ENCODE measurements at regions not wholly inside any gene's neighbourhood (a gene's known extent, or its start where the extent isn't known, plus 50 kb on each side); places are given as distances from the start of the nearest gene placed in this dataset.

DNA sequence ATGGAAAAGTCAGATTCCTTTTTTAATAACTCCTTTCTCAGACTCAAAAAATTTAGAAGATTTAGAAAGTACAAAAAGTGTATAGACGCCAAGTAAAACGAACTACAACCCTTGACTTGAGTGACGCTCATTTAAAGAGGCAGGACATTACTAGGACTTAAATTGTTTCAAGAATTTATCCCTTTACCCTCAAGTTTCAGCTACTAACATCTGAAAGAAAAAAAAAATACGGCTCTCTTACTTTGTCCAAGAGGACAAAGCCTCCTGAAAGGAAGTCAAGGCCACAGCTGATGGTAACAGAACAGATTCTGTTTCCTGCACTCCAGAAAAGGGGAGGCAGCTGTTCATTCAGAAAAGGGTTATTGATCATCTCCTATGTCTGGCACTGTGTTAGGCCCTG is 57.6 kb upstream of the PKDCC start:
- no peak overlapping the region for H3K4me2 ChIP-seq (ENCODE audit: low read depth, low read length)

DNA sequence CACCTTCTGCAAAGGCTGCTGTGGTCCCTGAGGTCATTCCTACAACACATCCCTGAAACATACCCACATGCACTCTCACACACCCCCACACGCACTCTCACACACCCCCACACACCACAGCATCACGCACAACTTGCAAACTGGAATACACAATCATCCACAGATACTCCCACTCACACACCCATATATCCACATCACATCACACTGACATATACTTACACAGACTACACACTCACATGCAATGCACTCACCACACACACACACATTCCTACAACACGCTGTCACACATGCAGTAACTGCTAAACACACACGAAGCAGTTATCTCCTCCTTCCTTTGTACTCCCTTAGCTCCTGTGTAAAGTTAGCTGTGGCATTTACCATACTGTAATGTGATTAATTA is 57.1 kb upstream of the PKDCC start:
- no peak for TF ChIP-seq CTCF (IDR thresholded peaks at IDR 0.05; ENCODE audit: low read length)
- no peak for TF ChIP-seq EZH2phosphoT487 (IDR thresholded peaks at IDR 0.05; ENCODE audit: low read length)
- no peak for TF ChIP-seq EZH2 (optimal IDR thresholded peaks at IDR 0.05; ENCODE audit: low read depth, low read length)
- H3K4me2 ChIP-seq (ENCODE audit: low read depth, low read length): no peak overlapping the region
- no peak overlapping the region for H3K4me3 ChIP-seq (ENCODE audit: low read length)
- H3F3A ChIP-seq (ENCODE audit: insufficient read depth, low read length): no peaks in the 10 kb centered on the region
- H3K9me2 ChIP-seq (replicated peaks; ENCODE audit: insufficient read depth, low read length): no peaks in the 10 kb centered on the region
- no peak overlapping the region for H2AFZ ChIP-seq (ENCODE audit: low read length)
- H3K9ac ChIP-seq (ENCODE audit: low read length): no peak overlapping the region
- no peaks in the 10 kb centered on the region for H3K79me2 ChIP-seq (ENCODE audit: low read length)
- H3K9me3 ChIP-seq (replicated peaks; ENCODE audit: insufficient read depth, low read length): no peaks in the 10 kb centered on the region
- H3K4me1 ChIP-seq (ENCODE audit: low read length): no peaks in the 10 kb centered on the region
- H3K27me3 ChIP-seq (replicated peaks; ENCODE audit: insufficient read depth, low read length): no peaks in the 10 kb centered on the region
- no peak overlapping the region for H3K27ac ChIP-seq (ENCODE audit: low read length)
- no peaks in the 10 kb centered on the region for H4K20me1 ChIP-seq (ENCODE audit: insufficient read depth, low read length)
- no peak for DNase-seq
- H3K36me3 ChIP-seq (replicated peaks; ENCODE audit: insufficient read depth, low read length): no peaks in the 10 kb centered on the region

More for the DNA sequence above, 57.6 kb upstream of the PKDCC start:
- no peaks in the 10 kb centered on the region for H3K36me3 ChIP-seq (replicated peaks; ENCODE audit: insufficient read depth, low read length)
- no peaks in the 10 kb centered on the region for H3K9me2 ChIP-seq (replicated peaks; ENCODE audit: insufficient read depth, low read length)
- H4K20me1 ChIP-seq (ENCODE audit: insufficient read depth, low read length): no peaks in the 10 kb centered on the region
- no peaks in the 10 kb centered on the region for H3F3A ChIP-seq (ENCODE audit: insufficient read depth, low read length)
- no peaks in the 10 kb centered on the region for H3K79me2 ChIP-seq (ENCODE audit: low read length)
- H3K4me1 ChIP-seq (ENCODE audit: low read length): no peaks in the 10 kb centered on the region
- DNase-seq: no peak
- H2AFZ ChIP-seq (ENCODE audit: low read length): no peak overlapping the region
- H3K9me3 ChIP-seq (replicated peaks; ENCODE audit: insufficient read depth, low read length): no peaks in the 10 kb centered on the region
- H3K27me3 ChIP-seq (replicated peaks; ENCODE audit: insufficient read depth, low read length): no peaks in the 10 kb centered on the region
- H3K4me3 ChIP-seq (ENCODE audit: low read length): no peak overlapping the region
- TF ChIP-seq EZH2 (optimal IDR thresholded peaks at IDR 0.05; ENCODE audit: low read depth, low read length): no peak
- no peak for TF ChIP-seq EZH2phosphoT487 (IDR thresholded peaks at IDR 0.05; ENCODE audit: low read length)
- TF ChIP-seq CTCF (IDR thresholded peaks at IDR 0.05; ENCODE audit: low read length): no peak
- H3K27ac ChIP-seq (ENCODE audit: low read length): no peak overlapping the region
- H3K9ac ChIP-seq (ENCODE audit: low read length): no peak overlapping the region

DNA sequence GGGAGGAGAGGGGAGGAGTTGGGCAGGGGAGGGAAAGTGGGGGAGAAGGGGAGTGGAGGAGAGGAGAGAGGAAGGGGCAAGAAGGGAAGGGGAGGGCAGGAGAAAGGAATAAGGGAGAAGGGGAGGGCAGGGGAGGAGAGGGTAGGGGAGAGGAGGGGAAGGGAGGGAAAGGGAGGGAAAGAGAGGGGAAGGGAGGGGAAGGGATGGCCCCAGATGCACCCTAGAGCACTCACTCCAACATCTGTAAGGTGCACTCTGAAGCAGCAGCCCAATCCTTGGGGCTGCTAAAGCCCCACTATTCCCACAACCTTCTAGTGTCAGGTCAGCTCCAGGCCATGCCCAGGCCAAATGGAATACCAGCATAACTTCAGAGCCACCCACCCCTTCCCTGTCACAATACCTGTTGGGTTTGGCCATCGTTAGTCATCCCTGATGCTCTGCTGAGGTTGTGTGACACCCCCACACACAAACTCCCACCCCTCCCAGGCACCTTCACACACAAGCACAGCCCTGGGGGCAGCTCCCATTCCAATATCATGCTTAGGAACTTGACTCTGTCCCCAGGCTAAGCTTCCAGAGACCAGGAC is 55.7 kb upstream of the PKDCC start:
- Histone ChIP-seq H3K27ac (ENCODE audit: low read length) (no peak overlapping the region), H3K4me1 (ENCODE audit: low read length) (no peaks in the 10 kb centered on the region), H3K27me3 (replicated peaks; ENCODE audit: insufficient read depth, low read length) (no peaks in the 10 kb centered on the region), H3K4me3 (ENCODE audit: low read length) (no peak overlapping the region), H3K79me2 (ENCODE audit: low read length) (no peaks in the 10 kb centered on the region), H3K36me3 (replicated peaks; ENCODE audit: insufficient read depth, low read length) (no peaks in the 10 kb centered on the region), H3K9me2 (replicated peaks; ENCODE audit: insufficient read depth, low read length) (no peaks in the 10 kb centered on the region), H4K20me1 (ENCODE audit: insufficient read depth, low read length) (no peaks in the 10 kb centered on the region), H2AFZ (ENCODE audit: low read length) (no peak overlapping the region), H3K9ac (ENCODE audit: low read length) (no peak overlapping the region), H3F3A (ENCODE audit: insufficient read depth, low read length) (no peaks in the 10 kb centered on the region), H3K4me2 (ENCODE audit: low read depth, low read length) (no peak overlapping the region), H3K9me3 (replicated peaks; ENCODE audit: insufficient read depth, low read length) (no peaks in the 10 kb centered on the region)
- TF ChIP-seq EZH2 (optimal IDR thresholded peaks at IDR 0.05; ENCODE audit: low read depth, low read length): no peak
- no peak for TF ChIP-seq CTCF (IDR thresholded peaks at IDR 0.05; ENCODE audit: low read length)
- DNase-seq: no peak

All from MM.1S (cell line).